Ascending aorta (tissue), 2 donors: ENCODE measurements at regions not wholly inside any gene's neighbourhood (a gene's known extent, or its start where the extent isn't known, plus 50 kb on each side); places are given as distances from the start of the nearest gene placed in this dataset.

Experiments used
- DNase-seq, 2 donors: peaks; one replicate each; pipeline ENCODE4 v3.0.0-alpha.2; 2019; ENCODE audit warnings: low spot score in 2 of 2
- H3K27ac ChIP-seq, 2 donors: fragments of 200-600 bp; sonication (generic); one replicate each; pipeline ENCODE4 v1.5.1; 2016 to 2017; ENCODE audit warnings: mild to moderate bottlenecking in 1 of 2
- H3K27me3 ChIP-seq: fragments of 200-600 bp; sonication (generic); one replicate; pipeline ENCODE4 v1.5.1; 2017
- H3K36me3 ChIP-seq, 2 donors: fragments of 200-600 bp; sonication (generic); one replicate each; pipeline ENCODE4 v1.5.1; 2016
- H3K4me1 ChIP-seq, 2 donors: fragments of 200-600 bp; sonication (generic); one replicate each; pipeline ENCODE4 v1.5.1; 2016 to 2017; ENCODE audit warnings: mild to moderate bottlenecking in 1 of 2
- H3K4me3 ChIP-seq, 2 donors: fragments of 200-600 bp; sonication (generic); one replicate each; pipeline ENCODE4 v1.5.1; 2016 to 2017; ENCODE audit warnings: mild to moderate bottlenecking in 1 of 2
- H3K9me3 ChIP-seq, 2 donors: fragments of 200-600 bp; sonication (generic); one replicate each; pipeline ENCODE4 v1.5.1; 2016
- intact Hi-C: fragments of 100-400 bp; cut with DNase I; formaldehyde crosslinking; loops from one replicate; pipeline ENCODE4 v1.15.1; 2023
- TF ChIP-seq, protein P1 (sequence below), 3 experiments: fragments of 200-600 bp in 2 of 3; fragments of 450-650 bp in 1 of 3; sonication (generic) in 2 of 3; IDR thresholded peaks; one replicate each; pipeline ENCODE4 v1.5.1; 2016 to 2019; ENCODE audit warnings: antibody characterized with exemption in 3 of 3, mild to moderate bottlenecking in 1 of 3, moderate library complexity in 1 of 3

- TF ChIP-seq, protein P1, sequence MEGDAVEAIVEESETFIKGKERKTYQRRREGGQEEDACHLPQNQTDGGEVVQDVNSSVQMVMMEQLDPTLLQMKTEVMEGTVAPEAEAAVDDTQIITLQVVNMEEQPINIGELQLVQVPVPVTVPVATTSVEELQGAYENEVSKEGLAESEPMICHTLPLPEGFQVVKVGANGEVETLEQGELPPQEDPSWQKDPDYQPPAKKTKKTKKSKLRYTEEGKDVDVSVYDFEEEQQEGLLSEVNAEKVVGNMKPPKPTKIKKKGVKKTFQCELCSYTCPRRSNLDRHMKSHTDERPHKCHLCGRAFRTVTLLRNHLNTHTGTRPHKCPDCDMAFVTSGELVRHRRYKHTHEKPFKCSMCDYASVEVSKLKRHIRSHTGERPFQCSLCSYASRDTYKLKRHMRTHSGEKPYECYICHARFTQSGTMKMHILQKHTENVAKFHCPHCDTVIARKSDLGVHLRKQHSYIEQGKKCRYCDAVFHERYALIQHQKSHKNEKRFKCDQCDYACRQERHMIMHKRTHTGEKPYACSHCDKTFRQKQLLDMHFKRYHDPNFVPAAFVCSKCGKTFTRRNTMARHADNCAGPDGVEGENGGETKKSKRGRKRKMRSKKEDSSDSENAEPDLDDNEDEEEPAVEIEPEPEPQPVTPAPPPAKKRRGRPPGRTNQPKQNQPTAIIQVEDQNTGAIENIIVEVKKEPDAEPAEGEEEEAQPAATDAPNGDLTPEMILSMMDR (IDR thresholded peaks at IDR 0.05) = no peak
- Histone ChIP-seq H3K4me1 (no peaks in the 10 kb centered on the region), H3K27ac (no peak overlapping the region), H3K36me3 (no peaks in the 10 kb centered on the region), H3K4me3 (no peak overlapping the region), H3K27me3 (no peaks in the 10 kb centered on the region), H3K9me3 (no peaks in the 10 kb centered on the region)
- intact Hi-C loops = no loop called here
- no peak for DNase-seq
Measured at GRCh38 chrX:150164971-150165600, 198.0 kb upstream of the MAMLD1 start.

DNA sequence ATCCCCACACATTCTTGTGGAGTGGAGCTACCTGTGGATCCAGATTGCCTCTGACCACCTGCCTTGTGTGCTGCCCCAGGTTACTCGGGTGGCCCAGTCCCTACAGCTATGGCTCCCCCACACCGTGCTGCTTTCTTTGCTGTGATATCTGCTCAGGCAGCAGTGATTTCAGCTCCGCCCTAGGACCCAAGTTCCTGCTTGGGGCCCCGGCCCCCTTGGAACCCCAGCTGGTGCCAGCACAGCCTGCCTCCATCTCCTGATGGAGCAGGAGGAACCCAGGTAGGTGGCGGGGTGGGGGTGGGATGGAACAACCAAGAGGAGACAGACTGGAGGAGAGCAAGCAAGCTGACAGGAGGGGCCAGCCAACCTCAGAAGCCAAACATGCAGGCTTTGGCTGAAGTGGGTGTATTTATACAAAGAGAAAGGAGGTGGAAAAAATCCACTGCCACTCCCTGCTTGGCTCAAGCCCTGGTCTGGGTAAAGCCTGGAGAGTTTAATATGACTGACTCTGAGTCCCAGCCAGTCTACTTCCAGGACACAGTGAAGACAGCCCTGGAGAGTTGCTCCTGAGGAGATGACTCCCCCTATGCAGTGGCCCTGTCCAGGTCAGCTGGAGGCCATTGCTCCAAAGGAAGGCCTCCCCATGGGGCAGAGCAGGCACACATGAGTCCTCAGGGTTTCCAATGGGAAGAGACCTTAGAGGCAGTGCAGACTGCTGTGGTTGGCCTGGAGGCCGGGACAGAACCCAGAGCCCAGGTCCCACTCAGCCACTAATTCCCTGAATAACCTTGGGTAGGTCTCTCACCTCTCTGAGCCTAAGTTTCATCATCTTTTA, 197.1 kb upstream of the MAMLD1 start:
- Histone ChIP-seq H3K36me3 (no peaks in the 10 kb centered on the region), H3K4me3 (no peak overlapping the region), H3K9me3 (no peaks in the 10 kb centered on the region), H3K27me3 (no peaks in the 10 kb centered on the region), H3K27ac (no peak overlapping the region), H3K4me1 (no peaks in the 10 kb centered on the region)
- TF ChIP-seq, protein P1 (IDR thresholded peaks at IDR 0.05) = no peak
- no peak for DNase-seq
- intact Hi-C loops = no loop called here

DNA sequence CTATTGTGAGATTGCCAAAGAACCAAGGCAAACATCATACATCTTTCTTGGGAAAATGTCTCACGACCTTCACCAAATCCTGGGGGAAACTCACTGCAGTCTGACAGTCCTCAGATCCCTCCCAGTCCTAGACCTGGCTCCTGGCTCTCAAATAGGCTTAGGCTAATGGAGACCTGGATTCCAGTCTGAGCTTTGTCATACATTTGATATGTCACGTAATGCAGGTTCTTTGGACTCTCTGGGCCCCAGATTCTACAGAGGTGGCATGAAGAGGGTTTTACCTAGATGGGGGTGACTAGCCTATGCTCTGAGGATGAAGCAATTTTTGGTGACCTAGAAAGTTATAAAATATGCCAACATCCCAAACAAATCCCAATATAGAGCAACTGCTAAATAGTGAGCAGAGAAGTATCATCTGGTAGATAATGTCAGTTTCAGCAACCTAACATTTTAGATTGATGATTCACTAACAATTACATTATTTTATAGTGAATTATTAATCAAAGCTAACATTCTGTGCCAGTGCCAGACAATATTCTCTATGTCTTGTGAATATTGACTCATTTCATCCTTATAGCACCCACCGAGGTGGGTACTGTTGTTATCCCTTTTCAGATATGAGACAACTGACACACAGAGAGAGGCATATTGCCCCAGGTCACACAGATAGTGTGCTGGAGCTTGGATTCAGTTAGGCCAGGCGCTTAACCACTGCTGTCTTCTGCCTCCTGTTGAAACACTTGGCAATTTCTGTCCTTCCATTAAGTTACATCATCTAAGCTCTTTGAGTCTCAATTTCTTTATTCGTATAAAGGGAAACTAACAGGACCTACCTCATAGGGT, 195.4 kb upstream of the MAMLD1 start:
- H3K9me3 ChIP-seq = no peaks in the 10 kb centered on the region
- TF ChIP-seq, protein P1 (IDR thresholded peaks at IDR 0.05) = no peak
- no peaks in the 10 kb centered on the region for H3K36me3 ChIP-seq
- intact Hi-C loops = no loop called here
- no peak overlapping the region for H3K4me3 ChIP-seq
- H3K27ac ChIP-seq = no peak overlapping the region
- H3K27me3 ChIP-seq = no peaks in the 10 kb centered on the region
- no peaks in the 10 kb centered on the region for H3K4me1 ChIP-seq
- no peak for DNase-seq

DNA sequence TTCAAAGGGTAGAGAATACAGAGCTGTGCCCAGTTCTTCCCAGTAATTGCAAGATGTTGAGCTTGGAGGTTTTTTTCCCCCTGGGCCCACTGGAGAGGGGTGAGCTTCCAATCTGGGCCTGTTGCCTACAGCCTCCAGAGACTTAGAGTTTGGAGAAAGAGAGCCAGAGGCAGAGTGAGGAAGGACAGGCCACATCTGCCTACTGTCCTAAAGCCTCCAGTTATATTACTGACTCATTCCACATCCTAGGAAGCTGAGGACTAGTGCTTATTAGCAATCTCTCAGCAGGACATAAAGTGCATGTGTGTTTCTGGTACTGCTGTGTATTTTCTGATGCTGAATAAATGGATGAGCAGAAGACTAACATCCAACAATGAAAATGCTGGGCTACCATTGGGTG, 181.0 kb upstream of the MAMLD1 start:
- DNase-seq = no peak
- intact Hi-C loops = no loop called here
- Histone ChIP-seq H3K4me1 (no peaks in the 10 kb centered on the region), H3K4me3 (no peak overlapping the region), H3K9me3 (peaks cover 0 to 5% of the 10 kb centered on the region in 2 donors), H3K27ac (no peak overlapping the region), H3K36me3 (no peaks in the 10 kb centered on the region), H3K27me3 (no peaks in the 10 kb centered on the region)
- TF ChIP-seq, protein P1 (IDR thresholded peaks at IDR 0.05) = no peak

GRCh38 chrX:150184491-150184890, 178.6 kb upstream of the MAMLD1 start:
- H3K9me3 ChIP-seq = no peaks in the 10 kb centered on the region
- no peak overlapping the region for H3K4me3 ChIP-seq
- intact Hi-C loops = no loop called here
- H3K36me3 ChIP-seq = no peaks in the 10 kb centered on the region
- no peak for DNase-seq
- no peaks in the 10 kb centered on the region for H3K27me3 ChIP-seq
- TF ChIP-seq, protein P1 (IDR thresholded peaks at IDR 0.05) = no peak
- no peak overlapping the region for H3K27ac ChIP-seq
- no peaks in the 10 kb centered on the region for H3K4me1 ChIP-seq
